ENCODE measurements at regions not wholly inside any gene's neighbourhood (a gene's known extent, or its start where the extent isn't known, plus 50 kb on each side); places are given as distances from the start of the nearest gene placed in this dataset.

DNA sequence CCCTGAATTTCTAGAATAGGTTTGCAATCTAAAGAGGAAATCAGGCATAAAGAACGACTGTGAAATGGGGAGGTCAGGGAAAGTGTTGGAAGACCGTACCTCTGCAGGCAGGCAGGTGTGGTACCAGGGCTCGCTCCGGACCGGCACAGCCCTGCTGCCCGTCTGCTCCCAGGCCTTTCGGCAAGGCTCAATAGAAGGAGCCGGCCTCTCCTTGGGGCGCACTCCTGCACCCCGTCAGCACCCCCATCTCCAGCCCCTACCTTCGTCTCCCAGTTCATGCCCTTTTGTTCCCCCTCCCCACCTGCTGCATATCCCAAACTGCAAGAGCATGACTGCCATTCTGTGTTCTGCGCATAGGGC, 139.8 kb upstream of the SOX1 start:
- DNase-seq: no peak

GRCh38 chr13:111929036-111929616, 137.8 kb upstream of the SOX1 start:
- DNase-seq: no peak

GRCh38 chr13:111936267-111936925, 130.6 kb upstream of the SOX1 start:
- no peak for DNase-seq

- DNase-seq: no peak
Measured at GRCh38 chr13:111937777-111938311, 129.1 kb upstream of the SOX1 start.

- no peak for DNase-seq
Measured at GRCh38 chr13:111938741-111939665, 127.9 kb upstream of the SOX1 start.

DNA sequence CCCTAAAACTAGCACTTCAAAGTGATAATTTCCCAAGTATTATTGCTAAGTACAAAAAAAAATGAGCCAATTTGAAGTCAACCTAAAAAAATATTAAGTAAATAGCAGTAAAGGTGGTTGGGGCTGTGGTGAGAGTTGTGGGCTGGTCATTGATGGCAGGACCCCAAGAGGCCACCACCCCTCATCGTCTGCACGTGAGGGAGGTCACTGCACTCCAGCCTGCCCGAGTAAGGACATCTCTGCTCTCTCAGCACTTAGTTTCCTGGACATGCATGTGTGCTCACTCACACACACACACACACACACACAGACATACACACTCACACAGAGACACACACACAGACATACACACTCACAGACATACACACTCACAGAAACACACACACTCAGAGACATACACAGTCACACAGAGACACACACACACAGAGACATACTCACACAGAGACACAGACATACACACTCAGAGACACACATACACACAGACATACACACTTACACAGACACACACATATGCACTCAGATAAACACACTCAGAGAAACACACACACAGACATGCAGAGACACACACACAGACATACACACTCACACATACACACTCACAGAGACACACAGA, 127.2 kb upstream of the SOX1 start:
- DNase-seq: no peak

- DNase-seq: no peak
Measured at GRCh38 chr13:111940892-111941291, 126.1 kb upstream of the SOX1 start.

DNA sequence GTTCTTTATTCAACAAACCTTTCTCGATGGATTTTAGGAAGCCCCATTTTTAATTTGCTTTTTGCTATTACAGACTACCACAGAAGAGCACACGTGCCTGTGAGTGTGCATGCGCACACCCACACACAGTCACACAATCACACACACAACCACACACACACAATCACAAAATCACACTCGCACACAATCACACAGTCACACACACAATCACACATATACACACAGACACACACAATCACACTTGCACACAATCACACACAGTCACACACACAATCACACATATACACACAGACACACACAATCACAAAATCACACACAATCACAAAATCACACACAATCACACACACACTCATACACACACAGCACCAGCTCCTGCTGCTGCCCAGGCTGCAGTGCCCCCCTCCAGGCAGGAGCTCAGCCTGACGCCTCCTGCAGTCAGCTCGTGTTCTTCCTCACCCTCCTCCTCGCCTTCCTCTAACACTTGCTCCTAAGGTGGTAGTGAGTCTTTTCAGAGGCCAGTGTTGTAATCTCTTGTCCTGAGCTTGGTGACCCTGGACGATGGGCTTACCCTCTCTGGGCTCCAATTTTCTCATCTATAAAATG, 125.0 kb upstream of the SOX1 start:
- DNase-seq: no peak

DNA sequence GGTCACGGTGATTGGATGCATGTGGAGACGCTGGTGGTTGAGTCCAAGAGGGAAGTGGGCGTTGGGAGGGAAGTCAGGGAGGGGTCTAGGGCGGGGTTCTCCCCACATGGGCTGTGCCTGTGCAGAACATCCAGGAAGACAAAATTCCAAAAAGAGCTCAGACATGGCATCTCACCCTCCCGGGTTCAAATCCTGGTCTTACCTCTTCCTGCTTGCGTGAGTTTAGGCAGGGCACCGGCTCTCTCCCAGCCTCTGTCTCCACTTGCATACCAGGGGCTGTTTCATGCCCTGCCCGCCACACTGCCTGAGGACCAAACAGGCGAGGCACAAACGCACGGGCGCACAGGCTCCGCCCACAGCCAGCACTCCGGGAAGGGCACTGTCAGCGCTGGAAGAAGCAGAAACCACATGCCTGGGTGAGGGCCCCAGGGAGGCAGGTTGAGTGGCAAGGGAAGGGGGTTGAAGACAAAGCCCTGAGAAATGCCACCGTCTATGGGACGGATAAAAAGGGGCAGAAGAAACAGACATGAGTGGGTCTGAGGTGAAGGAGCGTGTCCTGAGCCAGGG, 123.6 kb upstream of the SOX1 start:
- no peak for DNase-seq

DNA sequence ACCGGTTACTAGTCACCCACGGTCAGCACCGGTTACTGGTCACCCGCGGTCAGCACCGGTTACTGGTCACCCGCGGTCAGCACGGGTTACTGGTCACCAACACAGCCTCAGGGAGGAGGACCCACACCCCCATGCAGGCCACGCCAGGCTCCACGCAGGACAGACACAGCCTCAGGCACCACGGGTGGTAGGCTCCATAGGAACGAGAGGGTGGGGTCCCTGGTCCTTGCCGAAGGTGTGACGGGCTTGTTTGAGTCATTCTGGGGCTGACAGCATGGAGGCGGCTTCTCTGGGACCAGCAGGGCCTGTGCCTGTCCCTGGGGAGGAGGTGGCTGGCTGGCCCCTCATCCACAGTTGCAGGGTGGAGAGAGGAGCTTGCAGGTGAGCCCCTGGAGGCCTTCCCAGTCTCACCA, 122.8 kb upstream of the SOX1 start:
- DNase-seq: no peak

DNA sequence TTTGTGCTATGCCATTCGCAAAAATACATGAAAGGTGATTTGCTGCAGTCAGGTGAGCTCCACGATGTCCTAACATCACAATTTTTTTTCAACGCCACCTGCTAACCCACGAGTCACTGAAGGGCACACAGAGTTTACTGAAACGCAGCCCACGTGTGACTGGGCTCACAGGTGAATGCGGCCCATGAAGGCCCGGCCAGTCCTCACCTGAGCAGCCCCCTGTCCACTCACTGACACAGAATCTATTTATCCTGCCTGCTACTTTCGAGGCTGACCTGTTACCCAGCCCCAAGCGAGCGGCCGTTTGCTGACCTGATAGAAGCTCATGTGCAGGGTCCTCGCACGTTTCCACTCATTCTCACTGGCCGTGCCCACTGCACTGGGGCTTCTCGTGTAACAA, 121.9 kb upstream of the SOX1 start:
- no peak for DNase-seq

GRCh38 chr13:111946214-111946613, 120.7 kb upstream of the SOX1 start:
- no peak for DNase-seq

DNA sequence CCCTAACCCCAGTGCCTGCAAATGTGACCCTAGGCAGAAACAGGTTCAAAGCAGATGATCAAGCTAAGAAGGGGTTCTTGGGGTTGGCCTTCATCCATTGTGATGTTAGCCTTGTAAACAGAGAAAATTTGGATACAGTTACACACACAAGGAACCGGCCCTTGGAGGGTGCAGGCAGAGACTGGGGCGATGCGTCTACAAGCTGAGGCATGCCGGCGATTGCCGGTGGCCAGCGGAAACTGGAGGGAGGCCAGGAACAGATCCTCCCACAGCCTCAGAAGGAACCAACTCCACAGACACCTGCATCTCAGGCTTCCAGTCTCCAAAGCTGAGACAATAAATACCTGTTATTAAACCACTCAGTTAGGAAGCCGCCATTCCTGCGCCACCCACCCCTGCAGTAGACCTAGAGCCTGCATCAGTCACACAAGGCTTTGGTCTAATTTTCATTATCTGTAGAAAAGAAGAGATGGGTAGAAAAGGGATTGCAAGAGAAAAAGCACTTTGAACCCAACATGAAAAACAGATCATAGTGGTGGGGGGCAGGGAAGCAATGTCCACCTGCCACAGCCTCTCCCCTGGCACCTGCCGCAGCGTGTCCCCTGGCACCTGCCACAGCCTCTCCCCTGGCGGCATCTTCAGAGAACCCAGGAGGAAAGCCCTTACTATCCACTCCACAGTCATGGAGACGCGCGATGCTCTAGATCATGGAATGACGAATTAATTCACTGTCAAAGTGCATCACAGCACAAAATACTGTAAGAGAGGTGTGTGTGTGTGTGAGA, 119.7 kb upstream of the SOX1 start:
- DNase-seq: no peak

DNA sequence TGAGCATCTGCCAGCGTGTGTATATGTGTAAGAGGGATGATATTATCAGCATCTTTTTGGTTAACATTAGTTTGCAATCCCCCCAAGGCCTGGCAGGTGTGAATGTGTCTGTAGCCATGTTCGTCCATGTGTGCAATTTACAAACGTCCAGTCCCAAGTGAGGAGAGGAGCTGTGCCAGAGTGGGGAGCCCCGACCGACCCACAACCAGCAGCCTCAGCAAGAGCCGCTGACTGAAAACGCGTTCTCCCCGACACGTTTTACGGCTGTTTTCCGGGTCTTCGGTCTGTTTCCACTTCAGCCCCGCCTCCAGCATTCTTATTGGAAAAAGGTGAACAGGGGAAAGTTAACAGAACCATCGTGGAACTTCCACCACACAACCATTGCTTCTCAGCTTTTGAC, 119.1 kb upstream of the SOX1 start:
- no peak for DNase-seq

DNA sequence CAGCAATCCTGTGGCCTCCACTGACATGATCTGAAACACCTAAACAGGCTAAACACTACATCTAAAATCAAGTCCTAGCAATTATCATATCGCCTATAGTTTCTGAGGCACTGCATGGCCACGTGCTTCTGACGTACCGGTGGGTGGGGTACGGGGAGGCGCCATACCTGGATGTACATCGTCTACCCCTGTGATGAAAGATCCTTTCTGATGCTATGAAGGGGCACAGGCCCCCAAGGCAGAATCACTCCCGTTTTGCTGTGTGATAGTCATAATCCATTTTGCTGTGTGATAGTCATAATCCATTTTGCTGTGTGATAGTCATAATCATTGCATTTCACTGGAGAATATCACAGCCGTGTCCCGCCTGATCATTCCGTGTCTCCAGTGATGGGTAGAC, 118.7 kb upstream of the SOX1 start:
- no peak for DNase-seq

DNA sequence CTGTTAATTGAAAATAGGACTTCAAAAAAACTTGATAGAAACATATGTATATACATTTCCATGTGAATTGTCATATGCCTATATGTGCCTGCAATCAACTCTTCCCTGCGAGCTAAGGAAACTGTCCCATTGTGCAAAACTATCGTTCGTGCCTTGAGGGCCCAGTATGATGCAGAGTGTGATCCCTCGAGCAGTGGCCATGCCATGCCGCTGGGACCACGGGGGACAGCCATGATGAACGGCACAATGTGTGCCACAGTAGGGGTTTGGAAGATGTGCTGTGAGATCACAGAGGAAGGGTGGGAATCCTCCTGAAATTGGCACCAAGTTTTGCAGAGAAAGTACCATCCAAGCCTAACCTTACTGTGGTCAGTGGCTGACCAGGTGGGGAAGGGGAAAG, 118.1 kb upstream of the SOX1 start:
- no peak for DNase-seq

DNA sequence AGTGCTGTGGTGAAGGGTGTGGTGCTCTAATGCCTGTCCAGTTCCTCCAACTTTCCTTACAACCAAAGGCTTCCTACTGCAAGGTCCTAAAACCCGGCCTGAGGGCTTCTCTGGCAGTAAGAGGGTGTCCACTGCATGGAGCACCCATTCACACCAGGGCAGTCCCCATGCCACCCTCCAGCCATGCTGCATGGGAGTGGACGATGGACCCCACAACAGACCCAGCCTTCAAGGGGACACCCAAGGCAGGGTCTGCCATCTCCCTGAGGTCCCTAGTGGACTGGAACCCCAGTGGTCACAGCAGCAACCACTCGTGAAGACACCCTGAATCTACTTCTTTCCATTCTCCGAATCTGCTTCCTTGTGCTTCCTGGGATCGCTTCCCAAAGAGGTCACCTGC, 117.6 kb upstream of the SOX1 start:
- no peak for DNase-seq

- no peak for DNase-seq
Measured at GRCh38 chr13:111950697-111951096, 116.3 kb upstream of the SOX1 start.

DNA sequence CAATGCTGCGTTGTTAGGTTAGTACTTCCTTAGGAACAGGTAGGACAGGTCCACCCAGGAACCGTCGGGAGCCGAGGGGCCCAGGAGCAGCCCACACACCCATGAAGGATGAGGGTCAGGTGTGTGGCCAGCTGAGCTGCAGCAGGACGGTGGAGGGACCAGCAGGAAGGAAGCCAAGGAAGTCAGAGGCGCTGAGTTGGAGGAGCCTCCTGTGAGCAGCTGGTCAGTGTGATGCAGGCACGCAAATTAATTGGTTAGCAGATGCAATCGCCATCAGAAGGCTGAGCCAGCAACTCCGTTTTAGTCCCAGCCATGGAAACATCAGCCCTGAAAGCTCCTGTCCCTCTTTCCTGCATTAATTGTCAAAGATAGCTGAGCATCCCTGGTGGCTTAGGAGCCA, 114.9 kb upstream of the SOX1 start:
- no peak for DNase-seq

GRCh38 chr13:111952814-111953213, 114.1 kb upstream of the SOX1 start:
- DNase-seq: no peak

DNA sequence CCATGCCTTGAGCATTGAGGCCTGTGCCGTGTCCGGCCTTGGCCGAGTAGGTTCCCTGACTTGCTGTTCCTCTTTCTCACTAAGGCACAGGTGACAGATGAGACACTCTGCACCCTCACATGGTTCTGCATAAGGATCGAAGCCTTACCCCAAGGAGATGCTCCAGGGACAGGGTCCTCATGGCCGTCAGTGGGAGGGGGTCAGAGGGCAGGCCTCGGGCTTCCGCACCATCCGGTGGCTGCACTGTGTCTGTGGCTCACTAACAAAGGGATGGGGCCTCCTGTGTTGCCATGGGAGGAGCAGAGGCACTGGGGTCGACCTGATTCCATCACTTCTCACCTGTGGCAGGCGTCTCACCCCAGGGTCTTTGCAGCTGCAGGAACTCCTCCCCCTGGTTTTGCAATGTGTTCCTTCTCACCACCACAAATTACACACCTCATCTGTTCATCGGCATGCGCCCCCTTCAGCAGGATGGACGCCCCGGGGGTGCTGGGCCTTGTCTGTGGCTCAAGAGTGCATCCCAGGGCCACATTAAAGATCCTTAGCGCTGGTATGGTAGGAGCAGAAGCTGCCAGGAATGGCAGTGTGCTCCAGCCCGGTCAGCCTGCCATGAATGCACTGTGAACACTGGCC, 113.3 kb upstream of the SOX1 start:
- no peak for DNase-seq
